ENCODE measurements at regions not wholly inside any gene's neighbourhood (a gene's known extent, or its start where the extent isn't known, plus 50 kb on each side); places are given as distances from the start of the nearest gene placed in this dataset.
A peak's percentile ranks its signal among the peaks of the same experiment; 100 is the strongest.

DNA sequence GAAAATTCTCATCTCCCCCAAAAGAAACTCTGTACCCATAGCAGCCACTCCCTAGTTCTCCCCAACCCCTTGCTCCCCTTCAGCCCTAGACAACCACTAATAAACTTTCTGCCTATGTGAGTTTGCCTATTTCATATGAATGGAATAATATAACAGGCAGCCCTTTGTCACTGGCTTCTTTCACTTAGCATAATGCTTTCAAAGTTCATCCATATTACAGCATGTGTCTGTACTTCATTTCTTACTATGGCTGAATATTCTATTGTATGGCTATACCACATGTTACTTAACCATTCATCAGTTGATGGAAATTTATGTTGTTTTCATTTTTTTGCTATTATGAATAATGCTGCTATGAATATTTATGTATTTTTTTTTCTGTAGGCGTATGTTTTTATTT, 442.9 kb downstream of the SLC4A3 start:
- peaks cover 0 to 1% of the 10 kb centered on the region in 2 donors for H3K4me1 ChIP-seq (ENCODE audit: control insufficient read depth in 2 of 2, insufficient read depth in 1 of 2, low read depth in 1 of 2, low read length in 2 of 2)
- H3K27ac ChIP-seq (replicated peaks; ENCODE audit: low read length) = no peak overlapping the region
- no peak overlapping the region for H3K23ac ChIP-seq (ENCODE audit: low read depth, low read length, poor library complexity)
- H3K18ac ChIP-seq (ENCODE audit: low read length) = no peak overlapping the region
- H2BK120ac ChIP-seq (ENCODE audit: low read depth, low read length) = no peak overlapping the region
- H2BK5ac ChIP-seq (ENCODE audit: low read length) = no peak overlapping the region
- DNase-seq (ENCODE audit: low spot score) = no peak
- no peak overlapping the region for H2AK5ac ChIP-seq (ENCODE audit: low read depth, low read length)
- H3K14ac ChIP-seq (ENCODE audit: low read length) = no peak overlapping the region
- no CpG with 5 or more reads among the region's 1 CpG for WGBS, 2 donors (ENCODE audit: extremely low coverage in 2 of 2, insufficient read length in 2 of 2, insufficient replicate concordance in 1 of 2)
- H3K4ac ChIP-seq (ENCODE audit: low read length) = no peak overlapping the region
- H3K9ac ChIP-seq (ENCODE audit: low read depth, low read length, poor library complexity) = no peak overlapping the region
- no peak overlapping the region for H3K4me3 ChIP-seq (ENCODE audit: low read length in 2 of 2)
- no peaks in the 10 kb centered on the region for H3K27me3 ChIP-seq (ENCODE audit: control insufficient read depth in 3 of 3, insufficient read depth in 3 of 3, low read depth in 1 of 3, low read length in 3 of 3)
- no peak overlapping the region for H2BK15ac ChIP-seq (ENCODE audit: low read length)
- H2BK12ac ChIP-seq (ENCODE audit: low read length) = no peak overlapping the region
- H3K9me3 ChIP-seq (replicated peaks in 1 of 2; ENCODE audit: control insufficient read depth in 2 of 2, insufficient read depth in 1 of 2, low read depth in 1 of 2, low read length in 2 of 2) = no peaks in the 10 kb centered on the region
- H3K79me1 ChIP-seq (ENCODE audit: low read depth, low read length) = no peaks in the 10 kb centered on the region
- H4K8ac ChIP-seq (ENCODE audit: low read depth, low read length) = no peak overlapping the region
- H3K36me3 ChIP-seq (replicated peaks in 1 of 2; ENCODE audit: control insufficient read depth in 2 of 2, insufficient read depth in 2 of 2, low read length in 2 of 2) = no peaks in the 10 kb centered on the region
- no peak overlapping the region for H2AFZ ChIP-seq (ENCODE audit: low read length)
- H3K4me2 ChIP-seq (ENCODE audit: insufficient read depth, low read length, poor library complexity, severe bottlenecking) = no peak overlapping the region
- no peak overlapping the region for H4K91ac ChIP-seq (ENCODE audit: low read depth, low read length, poor library complexity)

DNA sequence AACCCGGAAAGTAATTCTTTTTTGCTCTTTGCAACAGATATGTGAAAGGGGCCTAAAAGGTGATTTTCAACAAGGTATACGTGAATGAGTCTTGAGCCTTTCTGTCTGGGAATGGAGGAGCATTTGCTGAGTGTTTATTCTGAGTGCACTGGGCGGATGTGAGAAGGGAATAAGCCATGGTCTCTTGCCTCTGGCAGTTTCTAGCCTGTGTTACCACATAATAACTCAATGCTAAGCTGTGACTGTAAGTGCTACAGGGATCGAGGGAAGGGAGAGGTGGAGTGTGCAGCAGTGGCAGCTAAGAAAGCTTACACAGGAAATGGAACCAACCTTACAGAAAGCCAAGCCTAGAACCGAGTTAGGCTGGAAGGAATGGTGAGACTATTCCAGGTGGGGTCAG, 444.3 kb downstream of the SLC4A3 start:
- H2BK12ac ChIP-seq (ENCODE audit: low read length) = no peak overlapping the region
- H3K14ac ChIP-seq (ENCODE audit: low read length) = no peak overlapping the region
- no peaks in the 10 kb centered on the region for H3K9me3 ChIP-seq (replicated peaks in 1 of 2; ENCODE audit: control insufficient read depth in 2 of 2, insufficient read depth in 1 of 2, low read depth in 1 of 2, low read length in 2 of 2)

DNA sequence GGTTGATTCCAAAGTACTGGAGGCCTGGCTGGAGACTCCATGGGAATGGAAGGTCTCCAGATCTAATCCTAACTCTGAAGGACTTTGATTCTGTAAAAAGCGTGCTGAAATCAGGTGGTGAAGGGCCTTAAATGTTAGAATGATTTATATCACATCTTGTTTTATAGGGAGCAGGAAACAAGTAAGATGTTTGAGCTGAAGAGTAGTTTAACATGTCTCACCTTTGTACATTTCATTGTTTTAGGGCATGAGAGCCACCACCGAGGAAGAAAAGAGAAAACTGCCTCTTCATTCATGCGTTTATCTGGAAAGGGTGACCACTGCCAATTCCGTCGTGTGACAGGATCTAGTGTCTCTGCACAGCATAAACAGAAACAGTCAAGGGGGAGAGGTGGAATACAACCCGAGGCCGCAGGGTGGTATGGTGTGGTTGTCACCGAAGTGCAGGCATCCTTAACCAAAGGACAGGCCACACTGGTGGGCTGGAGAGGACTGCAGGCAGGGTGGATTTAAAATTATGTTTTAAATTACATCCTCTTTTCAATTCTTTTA, 445.3 kb downstream of the SLC4A3 start:
- Histone ChIP-seq H3K9ac (ENCODE audit: low read depth, low read length, poor library complexity) (no peak overlapping the region), H3K4ac (ENCODE audit: low read length) (no peak overlapping the region), H2AK5ac (ENCODE audit: low read depth, low read length) (no peak overlapping the region), H3K27me3 (ENCODE audit: control insufficient read depth in 3 of 3, insufficient read depth in 3 of 3, low read depth in 1 of 3, low read length in 3 of 3) (no peaks in the 10 kb centered on the region), H3K14ac (ENCODE audit: low read length) (no peak overlapping the region), H3K4me1 (ENCODE audit: control insufficient read depth in 2 of 2, insufficient read depth in 1 of 2, low read depth in 1 of 2, low read length in 2 of 2) (peaks cover 6 to 11% of the 10 kb centered on the region in 2 donors), H3K4me3 (ENCODE audit: low read length in 2 of 2) (no peak overlapping the region), H2BK120ac (ENCODE audit: low read depth, low read length) (no peak overlapping the region), H3K79me1 (ENCODE audit: low read depth, low read length) (no peaks in the 10 kb centered on the region), H3K9me3 (replicated peaks in 1 of 2; ENCODE audit: control insufficient read depth in 2 of 2, insufficient read depth in 1 of 2, low read depth in 1 of 2, low read length in 2 of 2) (no peaks in the 10 kb centered on the region), H3K27ac (replicated peaks; ENCODE audit: low read length) (no peak overlapping the region), H3K36me3 (replicated peaks in 1 of 2; ENCODE audit: control insufficient read depth in 2 of 2, insufficient read depth in 2 of 2, low read length in 2 of 2) (no peaks in the 10 kb centered on the region), H2AFZ (ENCODE audit: low read length) (no peak overlapping the region), H4K91ac (ENCODE audit: low read depth, low read length, poor library complexity) (no peak overlapping the region), H3K18ac (ENCODE audit: low read length) (peak overlapping the region; percentile 24), H2BK12ac (ENCODE audit: low read length) (no peak overlapping the region), H3K4me2 (ENCODE audit: insufficient read depth, low read length, poor library complexity, severe bottlenecking) (no peak overlapping the region), H3K23ac (ENCODE audit: low read depth, low read length, poor library complexity) (no peak overlapping the region), H2BK15ac (ENCODE audit: low read length) (no peak overlapping the region), H2BK5ac (ENCODE audit: low read length) (no peak overlapping the region), H4K8ac (ENCODE audit: low read depth, low read length) (no peak overlapping the region)
- WGBS, 2 donors (ENCODE audit: extremely low coverage in 2 of 2, insufficient read length in 2 of 2, insufficient replicate concordance in 1 of 2) = no CpG with 5 or more reads among the region's 8 CpGs
- no peak for DNase-seq (ENCODE audit: low spot score)

More for the DNA sequence above, 444.3 kb downstream of the SLC4A3 start:
- no peak overlapping the region for H4K8ac ChIP-seq (ENCODE audit: low read depth, low read length)
- H3K79me1 ChIP-seq (ENCODE audit: low read depth, low read length) = no peaks in the 10 kb centered on the region
- no peak overlapping the region for H2BK120ac ChIP-seq (ENCODE audit: low read depth, low read length)
- H3K23ac ChIP-seq (ENCODE audit: low read depth, low read length, poor library complexity) = no peak overlapping the region
- H3K4me1 ChIP-seq (ENCODE audit: control insufficient read depth in 2 of 2, insufficient read depth in 1 of 2, low read depth in 1 of 2, low read length in 2 of 2) = peaks cover 1 to 5% of the 10 kb centered on the region in 2 donors
- no peak overlapping the region for H3K4me2 ChIP-seq (ENCODE audit: insufficient read depth, low read length, poor library complexity, severe bottlenecking)
- H3K36me3 ChIP-seq (replicated peaks in 1 of 2; ENCODE audit: control insufficient read depth in 2 of 2, insufficient read depth in 2 of 2, low read length in 2 of 2) = no peaks in the 10 kb centered on the region
- no peak overlapping the region for H2AK5ac ChIP-seq (ENCODE audit: low read depth, low read length)
- H3K27me3 ChIP-seq (ENCODE audit: control insufficient read depth in 3 of 3, insufficient read depth in 3 of 3, low read depth in 1 of 3, low read length in 3 of 3) = no peaks in the 10 kb centered on the region
- H3K4me3 ChIP-seq (ENCODE audit: low read length in 2 of 2) = no peak overlapping the region
- no peak overlapping the region for H2BK15ac ChIP-seq (ENCODE audit: low read length)
- DNase-seq (ENCODE audit: low spot score) = no peak
- no peak overlapping the region for H3K18ac ChIP-seq (ENCODE audit: low read length)
- no peak overlapping the region for H3K9ac ChIP-seq (ENCODE audit: low read depth, low read length, poor library complexity)
- no peak overlapping the region for H3K27ac ChIP-seq (replicated peaks; ENCODE audit: low read length)
- H2AFZ ChIP-seq (ENCODE audit: low read length) = no peak overlapping the region
- WGBS, 2 donors (ENCODE audit: extremely low coverage in 2 of 2, insufficient read length in 2 of 2, insufficient replicate concordance in 1 of 2) = no CpG with 5 or more reads among the region's 5 CpGs
- no peak overlapping the region for H2BK5ac ChIP-seq (ENCODE audit: low read length)
- no peak overlapping the region for H3K4ac ChIP-seq (ENCODE audit: low read length)
- H4K91ac ChIP-seq (ENCODE audit: low read depth, low read length, poor library complexity) = no peak overlapping the region

DNA sequence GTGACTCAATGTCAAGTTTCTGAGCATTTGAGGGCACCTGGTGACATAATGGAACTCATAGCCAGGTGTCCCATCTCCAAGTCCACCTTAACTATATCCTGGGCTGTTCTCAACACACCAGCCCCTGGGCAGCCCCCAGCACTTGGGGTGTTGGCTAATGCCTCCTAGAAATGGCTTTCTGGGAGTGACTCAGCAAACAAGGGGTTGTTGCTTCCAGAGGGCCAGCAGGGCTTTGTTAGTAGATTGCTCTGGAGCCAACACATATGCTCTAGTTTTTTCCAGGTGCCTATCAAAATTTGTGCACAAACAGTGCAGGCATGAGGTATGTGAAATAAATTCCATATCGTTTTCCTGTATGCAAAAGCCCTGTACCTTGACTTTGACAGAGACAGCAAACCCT, 448.4 kb downstream of the SLC4A3 start:
- Histone ChIP-seq H3K9me3 (replicated peaks in 1 of 2; ENCODE audit: control insufficient read depth in 2 of 2, insufficient read depth in 1 of 2, low read depth in 1 of 2, low read length in 2 of 2) (no peaks in the 10 kb centered on the region), H2BK120ac (ENCODE audit: low read depth, low read length) (no peak overlapping the region), H3K23ac (ENCODE audit: low read depth, low read length, poor library complexity) (no peak overlapping the region), H3K4ac (ENCODE audit: low read length) (no peak overlapping the region), H2BK5ac (ENCODE audit: low read length) (no peak overlapping the region), H3K79me1 (ENCODE audit: low read depth, low read length) (no peaks in the 10 kb centered on the region), H3K4me1 (ENCODE audit: control insufficient read depth in 2 of 2, insufficient read depth in 1 of 2, low read depth in 1 of 2, low read length in 2 of 2) (peaks cover 6 to 11% of the 10 kb centered on the region in 2 donors), H2AK5ac (ENCODE audit: low read depth, low read length) (no peak overlapping the region), H4K8ac (ENCODE audit: low read depth, low read length) (no peak overlapping the region), H2BK15ac (ENCODE audit: low read length) (no peak overlapping the region), H3K18ac (ENCODE audit: low read length) (no peak overlapping the region), H2AFZ (ENCODE audit: low read length) (no peak overlapping the region), H3K9ac (ENCODE audit: low read depth, low read length, poor library complexity) (no peak overlapping the region), H2BK12ac (ENCODE audit: low read length) (no peak overlapping the region), H3K4me2 (ENCODE audit: insufficient read depth, low read length, poor library complexity, severe bottlenecking) (no peak overlapping the region), H3K14ac (ENCODE audit: low read length) (no peak overlapping the region), H4K91ac (ENCODE audit: low read depth, low read length, poor library complexity) (no peak overlapping the region), H3K27me3 (ENCODE audit: control insufficient read depth in 3 of 3, insufficient read depth in 3 of 3, low read depth in 1 of 3, low read length in 3 of 3) (no peaks in the 10 kb centered on the region), H3K27ac (replicated peaks; ENCODE audit: low read length) (no peak overlapping the region), H3K36me3 (replicated peaks in 1 of 2; ENCODE audit: control insufficient read depth in 2 of 2, insufficient read depth in 2 of 2, low read length in 2 of 2) (no peaks in the 10 kb centered on the region), H3K4me3 (ENCODE audit: low read length in 2 of 2) (no peak overlapping the region)
- DNase-seq (ENCODE audit: low spot score) = no peak
- no CpG with 5 or more reads among the region's 1 CpG for WGBS, 2 donors (ENCODE audit: extremely low coverage in 2 of 2, insufficient read length in 2 of 2, insufficient replicate concordance in 1 of 2)

Measured in neuronal stem cell (in vitro differentiated cells).